Smooth muscle cell (in vitro differentiated cells): ENCODE measurements at regions not wholly inside any gene's neighbourhood (a gene's known extent, or its start where the extent isn't known, plus 50 kb on each side); places are given as distances from the start of the nearest gene placed in this dataset.

ENCODE experiments used
- DNase-seq: peaks from one replicate; lab custom pipeline; 2025; ENCODE audit not compliant: unreplicated experiment; lab: John Stamatoyannopoulos, UW
- H2AFZ ChIP-seq: fragments of 200-600 bp; sonication (generic); 2 replicates; pipeline ENCODE4 v1.6.0; 2016; ENCODE audit warnings: antibody characterized with exemption, low read depth, mild to moderate bottlenecking
- H3F3A ChIP-seq: fragments of 200-600 bp; sonication (generic); 2 replicates; pipeline ENCODE4 v1.6.0; 2017; ENCODE audit warnings: antibody characterized with exemption, low read depth
- H3K27ac ChIP-seq: fragments of 200-600 bp; sonication (generic); 2 replicates; pipeline ENCODE4 v1.5.1; 2016; ENCODE audit warnings: low read depth, mild to moderate bottlenecking
- H3K27me3 ChIP-seq: fragments of 200-600 bp; sonication (generic); 2 replicates; pipeline ENCODE4 v1.6.1; 2016; ENCODE audit warnings: low read depth, mild to moderate bottlenecking
- H3K36me3 ChIP-seq: fragments of 200-600 bp; sonication (generic); 2 replicates; pipeline ENCODE4 v1.5.1; 2016; ENCODE audit warnings: low read depth
- H3K4me1 ChIP-seq: fragments of 200-600 bp; sonication (generic); 2 replicates; pipeline ENCODE4 v1.5.1; 2016; ENCODE audit warnings: low read depth
- H3K4me2 ChIP-seq: fragments of 200-600 bp; sonication (generic); 2 replicates; pipeline ENCODE4 v1.6.0; 2016; ENCODE audit warnings: mild to moderate bottlenecking
- H3K4me3 ChIP-seq: fragments of 200-600 bp; sonication (generic); 2 replicates; pipeline ENCODE4 v1.5.1; 2016; ENCODE audit warnings: mild to moderate bottlenecking
- H3K79me2 ChIP-seq: fragments of 200-600 bp; sonication (generic); 2 replicates; pipeline ENCODE4 v1.6.0; 2016; ENCODE audit warnings: low read depth, mild to moderate bottlenecking
- H3K9ac ChIP-seq: fragments of 200-600 bp; sonication (generic); 2 replicates; pipeline ENCODE4 v1.6.0; 2016; ENCODE audit warnings: low read depth
- H3K9me3 ChIP-seq: fragments of 200-600 bp; sonication (generic); replicated peaks from 2 replicates; pipeline ENCODE4 v1.5.1; 2016; ENCODE audit warnings: low read depth
- H4K20me1 ChIP-seq: fragments of 200-600 bp; sonication (generic); 2 replicates; pipeline ENCODE4 v1.6.0; 2016; ENCODE audit warnings: low read depth
- CTCF ChIP-seq: fragments of 200-600 bp; sonication (generic); IDR thresholded peaks from 2 replicates; pipeline ENCODE4 v1.5.1; 2017; ENCODE audit warnings: borderline replicate concordance, mild to moderate bottlenecking, antibody characterized with exemption; ENCODE audit not compliant: insufficient read depth, poor library complexity, severe bottlenecking
- WGBS: methylation state at CpG from one replicate; pipeline ENCODE4 v1.1.7; 2016; ENCODE audit warnings: low lambda C conversion rate; 5-methylcytosine and 5-hydroxymethylcytosine counted together

- Histone ChIP-seq H3F3A (no peaks in the 10 kb centered on the region), H3K4me1 (no peaks in the 10 kb centered on the region), H3K36me3 (no peaks in the 10 kb centered on the region), H3K4me3 (no peak overlapping the region), H3K27me3 (no peaks in the 10 kb centered on the region), H2AFZ (no peak overlapping the region), H3K9me3 (no peaks in the 10 kb centered on the region), H4K20me1 (no peaks in the 10 kb centered on the region), H3K9ac (no peak overlapping the region), H3K79me2 (no peaks in the 10 kb centered on the region), H3K27ac (no peak overlapping the region), H3K4me2 (no peak overlapping the region)
- no peak for DNase-seq
- 91% methylated on average over 2 of the region's 2 CpGs for WGBS
- no peak for TF ChIP-seq CTCF
Observed at GRCh38 chr5:89191374-89191773, 308.4 kb upstream of the MEF2C start.

- TF ChIP-seq CTCF: no peak
- no peaks in the 10 kb centered on the region for H3F3A ChIP-seq
- H3K79me2 ChIP-seq: no peaks in the 10 kb centered on the region
- H4K20me1 ChIP-seq: no peaks in the 10 kb centered on the region
- H3K4me1 ChIP-seq: no peaks in the 10 kb centered on the region
- no peak for DNase-seq
- 98% methylated on average over 3 of the region's 3 CpGs for WGBS
- H3K4me2 ChIP-seq: no peak overlapping the region
- no peak overlapping the region for H3K4me3 ChIP-seq
- H3K27me3 ChIP-seq: no peaks in the 10 kb centered on the region
- H3K9me3 ChIP-seq: no peaks in the 10 kb centered on the region
- H3K9ac ChIP-seq: no peak overlapping the region
- no peak overlapping the region for H3K27ac ChIP-seq
- no peaks in the 10 kb centered on the region for H3K36me3 ChIP-seq
- H2AFZ ChIP-seq: no peak overlapping the region
Observed at GRCh38 chr5:89190515-89191265, 307.7 kb upstream of the MEF2C start.

GRCh38 chr5:89187883-89188465 is 305.0 kb upstream of the MEF2C start:
- Histone ChIP-seq H3K4me1 (no peaks in the 10 kb centered on the region), H3K4me3 (no peak overlapping the region), H3K79me2 (no peaks in the 10 kb centered on the region), H3F3A (no peaks in the 10 kb centered on the region), H3K27me3 (no peaks in the 10 kb centered on the region), H3K4me2 (no peak overlapping the region), H3K36me3 (no peaks in the 10 kb centered on the region), H3K9me3 (no peaks in the 10 kb centered on the region), H2AFZ (no peak overlapping the region), H3K9ac (no peak overlapping the region), H4K20me1 (no peaks in the 10 kb centered on the region), H3K27ac (no peak overlapping the region)
- DNase-seq: no peak
- no peak for TF ChIP-seq CTCF
- 97% methylated on average over 1 of the region's 1 CpG for WGBS

- H3K4me1 ChIP-seq: no peaks in the 10 kb centered on the region
- H3K36me3 ChIP-seq: no peaks in the 10 kb centered on the region
- no peak overlapping the region for H3K4me2 ChIP-seq
- no peaks in the 10 kb centered on the region for H3K9me3 ChIP-seq
- no peaks in the 10 kb centered on the region for H3K27me3 ChIP-seq
- no peak overlapping the region for H3K27ac ChIP-seq
- no peak for DNase-seq
- H3K4me3 ChIP-seq: no peak overlapping the region
- H2AFZ ChIP-seq: no peak overlapping the region
- no peaks in the 10 kb centered on the region for H3F3A ChIP-seq
- TF ChIP-seq CTCF: no peak
- no peak overlapping the region for H3K9ac ChIP-seq
- no peaks in the 10 kb centered on the region for H3K79me2 ChIP-seq
- H4K20me1 ChIP-seq: no peaks in the 10 kb centered on the region
Observed at GRCh38 chr5:89187268-89187667, 304.3 kb upstream of the MEF2C start.
